Head of caudate nucleus (tissue), 42 donors: ENCODE measurements at regions not wholly inside any gene's neighbourhood (a gene's known extent, or its start where the extent isn't known, plus 50 kb on each side); places are given as distances from the start of the nearest gene placed in this dataset.
"Not testable (repeated sequence)": the region's sequence is repeated elsewhere in the genome, so short reads cannot be mapped to it uniquely, and the experiment has no call there.

Experiments used
- DNase-seq, 42 donors: peaks; one replicate each; pipeline versions ENCODE4 v3.0.0 to v3.0.0-alpha.2; 2020 to 2021; ENCODE audit warnings: mixed read lengths in 7 of 42
- intact Hi-C: fragments of 100-400 bp; cut with DNase I; formaldehyde crosslinking; loops from one replicate; pipeline ENCODE4 v1.15.0; 2022

DNA sequence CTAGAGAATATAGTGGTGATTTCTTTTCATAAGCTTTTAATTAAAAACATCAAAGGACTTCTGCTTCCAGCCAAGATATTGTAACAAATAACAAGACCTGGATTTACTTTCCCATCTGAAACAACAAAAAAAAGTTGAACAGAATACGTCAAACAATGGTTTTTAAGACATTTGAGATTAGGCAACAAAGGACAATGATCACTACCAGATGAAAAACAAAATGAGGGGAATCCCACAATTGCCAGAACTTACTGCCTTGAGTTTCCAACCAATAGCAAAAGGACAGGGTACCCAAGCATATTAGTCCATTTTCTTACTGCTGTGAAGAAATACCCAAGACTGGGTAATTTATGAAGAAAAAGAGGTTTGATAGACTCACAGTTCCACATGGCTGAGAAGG lies 341.4 kb upstream of the INTU start:
- intact Hi-C loops = no loop called here
- DNase-seq = no peak

DNA sequence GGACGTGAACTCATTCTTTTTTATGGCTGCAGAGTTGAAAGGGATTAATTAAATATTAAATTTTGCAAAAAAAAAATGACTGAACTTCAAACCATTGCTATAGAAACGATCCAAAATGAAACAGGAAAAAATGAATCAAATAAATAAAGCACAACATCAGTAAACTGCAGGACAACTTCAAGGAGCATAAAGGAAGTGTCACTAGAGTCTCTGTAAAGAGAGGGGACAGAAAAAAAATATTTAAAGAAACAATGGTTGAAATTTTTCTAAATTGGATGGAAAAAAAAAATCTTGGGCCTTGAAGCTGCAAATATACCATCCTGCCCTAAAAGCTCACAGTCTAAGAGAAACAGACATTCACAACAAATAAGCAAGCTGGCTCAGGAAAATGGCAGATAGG lies 339.3 kb upstream of the INTU start:
- intact Hi-C loops = no loop called here
- DNase-seq = no peak

DNA sequence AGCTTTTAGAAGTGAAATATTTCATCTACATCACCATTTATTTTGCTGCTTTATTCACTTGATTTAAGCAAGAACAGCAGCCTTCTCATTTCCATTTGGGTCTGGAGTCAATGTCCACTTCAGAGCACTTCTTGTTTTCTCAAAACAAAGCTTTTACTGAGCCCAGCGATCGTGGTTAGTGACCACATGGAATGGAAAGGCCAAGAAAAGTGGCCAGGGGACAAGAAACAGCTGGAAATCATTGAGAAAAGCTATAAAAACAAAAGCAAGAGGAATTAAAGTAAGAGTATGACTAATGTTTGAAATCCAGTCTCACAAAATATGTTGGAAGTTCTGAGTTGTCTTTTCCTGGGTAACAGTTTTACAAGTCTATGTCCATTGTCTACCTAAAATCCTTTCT lies 328.4 kb upstream of the INTU start:
- DNase-seq = no peak
- intact Hi-C loops = no loop called here

DNA sequence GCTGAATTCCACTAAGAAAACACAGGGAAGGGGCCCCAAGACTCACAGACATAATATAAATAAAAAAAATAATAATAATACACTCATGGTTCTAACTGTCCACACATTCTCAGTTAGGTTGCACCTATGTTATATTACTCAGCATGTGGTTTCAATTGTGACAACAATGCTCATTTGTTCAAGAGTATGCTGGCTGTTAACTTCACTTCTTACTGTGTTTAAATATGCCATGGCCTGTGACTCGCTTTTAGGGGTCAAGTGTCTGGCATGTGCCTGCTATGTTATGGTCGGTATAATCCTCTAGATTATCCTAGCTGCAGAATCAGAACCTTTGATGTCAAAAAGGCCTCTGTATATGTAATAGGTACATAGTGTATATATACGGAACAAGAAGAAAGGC lies 324.8 kb upstream of the INTU start:
- DNase-seq = no peak
- intact Hi-C loops = no loop called here

DNA sequence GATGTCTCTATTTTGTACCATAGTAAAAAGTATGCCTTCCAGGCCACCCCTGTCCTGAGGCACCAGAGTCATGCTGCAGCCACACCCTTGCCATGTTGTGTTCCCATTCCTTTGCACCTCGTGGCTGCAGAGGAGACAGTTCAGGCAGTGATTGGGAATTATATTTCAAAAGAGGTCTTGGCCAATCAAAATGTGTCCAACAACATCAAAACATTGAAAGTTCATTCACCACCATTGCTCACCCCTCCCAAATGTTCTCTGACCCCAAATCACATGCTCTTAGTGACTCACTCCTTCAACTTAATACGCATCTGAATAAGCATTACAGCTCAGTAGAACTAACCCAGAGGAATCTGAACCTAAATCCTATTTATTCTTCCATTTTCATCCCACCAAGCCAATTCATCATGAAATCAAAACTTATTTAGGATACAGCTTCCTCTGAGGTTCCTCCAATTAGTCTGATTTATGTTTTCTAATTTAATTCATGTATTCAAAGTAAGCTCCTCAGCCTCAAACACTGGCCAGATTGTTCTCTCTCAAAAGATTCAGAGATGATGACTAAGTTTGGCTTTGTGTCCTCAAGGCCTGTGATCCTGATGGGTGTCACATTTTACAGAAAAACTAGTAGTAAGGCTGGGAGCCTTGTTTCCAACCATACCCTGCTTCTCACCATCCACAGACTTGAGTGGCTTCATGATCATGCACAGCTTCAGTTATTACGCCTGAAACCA lies 323.2 kb upstream of the INTU start:
- DNase-seq = no peak
- intact Hi-C loops = no loop called here

DNA sequence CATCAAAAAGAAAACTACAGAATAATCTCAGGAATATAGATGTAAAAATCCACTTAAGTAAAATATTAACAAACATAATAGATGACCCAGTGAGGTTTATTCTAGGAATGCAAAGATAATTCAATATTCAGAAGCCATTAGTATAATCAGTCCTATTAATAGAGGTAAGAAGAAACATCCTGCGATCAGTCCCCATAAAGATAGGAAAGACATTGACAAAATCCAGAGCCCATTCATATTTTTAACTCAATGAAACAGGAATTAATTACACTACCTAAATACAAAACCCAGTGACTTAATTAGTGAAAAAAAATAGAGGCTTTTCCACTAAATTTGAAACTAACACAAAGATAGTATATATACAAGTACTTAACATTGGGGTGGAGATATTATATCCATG lies 321.4 kb upstream of the INTU start:
- intact Hi-C loops = no loop called here

DNA sequence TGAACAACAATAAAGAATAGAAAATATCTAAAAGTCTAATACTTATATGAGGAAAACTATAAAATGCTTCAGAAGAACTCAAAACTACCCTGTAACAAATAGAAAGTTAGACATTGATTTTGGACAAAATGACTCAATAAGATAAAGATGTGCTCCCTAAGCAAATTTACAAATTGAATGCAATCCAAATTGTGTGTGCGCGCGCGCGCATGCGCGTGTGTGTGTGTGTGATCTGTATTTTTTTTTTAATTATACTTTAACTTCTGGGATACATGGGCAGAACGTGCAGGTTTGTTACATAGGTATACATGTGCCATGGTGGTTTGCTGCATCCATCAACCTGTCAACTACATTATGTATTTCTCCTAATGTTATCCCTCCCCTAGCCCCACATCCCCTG lies 320.8 kb upstream of the INTU start:
- intact Hi-C loops = no loop called here
- no peak for DNase-seq

More for the DNA sequence above, 321.4 kb upstream of the INTU start:
- no peak for DNase-seq

DNA sequence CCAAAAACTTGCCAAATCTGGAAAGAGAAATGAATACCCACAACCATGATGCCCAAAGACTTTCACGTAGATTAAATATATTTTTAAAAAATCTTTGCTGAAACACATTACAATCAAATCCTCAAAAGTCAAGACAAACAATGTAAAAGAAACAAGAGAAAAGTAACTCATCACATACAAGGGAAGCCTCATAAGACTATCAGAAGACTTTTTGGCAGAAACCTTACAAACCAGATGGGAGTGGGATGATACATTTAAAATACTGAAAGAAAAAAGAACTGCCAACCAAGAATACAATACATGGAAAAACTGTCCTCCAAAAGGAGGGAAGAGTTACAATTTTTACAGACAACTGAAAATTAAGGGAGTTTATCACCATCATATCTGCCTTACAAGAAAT lies 319.0 kb upstream of the INTU start:
- no peak for DNase-seq
- intact Hi-C loops = no loop called here

DNA sequence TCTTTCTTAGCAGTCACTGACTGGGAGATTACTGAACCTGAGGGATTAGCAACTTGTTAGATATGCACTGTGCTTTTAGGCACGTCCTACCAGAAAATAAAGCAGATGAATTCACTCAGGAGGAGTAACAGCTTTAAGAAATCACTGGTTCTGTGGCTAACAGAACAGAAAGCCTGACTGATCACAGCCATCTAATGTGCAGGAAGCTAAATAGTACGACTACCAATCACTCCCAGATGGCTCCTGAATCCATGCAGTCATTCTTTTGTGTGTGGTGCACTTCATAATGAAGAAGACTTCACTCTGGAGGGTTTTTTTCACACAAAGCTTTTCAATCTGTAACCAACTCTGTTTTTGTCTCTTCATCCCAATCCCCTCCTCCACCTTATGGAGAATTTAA lies 305.3 kb upstream of the INTU start:
- intact Hi-C loops = no loop called here
- DNase-seq = no peak

DNA sequence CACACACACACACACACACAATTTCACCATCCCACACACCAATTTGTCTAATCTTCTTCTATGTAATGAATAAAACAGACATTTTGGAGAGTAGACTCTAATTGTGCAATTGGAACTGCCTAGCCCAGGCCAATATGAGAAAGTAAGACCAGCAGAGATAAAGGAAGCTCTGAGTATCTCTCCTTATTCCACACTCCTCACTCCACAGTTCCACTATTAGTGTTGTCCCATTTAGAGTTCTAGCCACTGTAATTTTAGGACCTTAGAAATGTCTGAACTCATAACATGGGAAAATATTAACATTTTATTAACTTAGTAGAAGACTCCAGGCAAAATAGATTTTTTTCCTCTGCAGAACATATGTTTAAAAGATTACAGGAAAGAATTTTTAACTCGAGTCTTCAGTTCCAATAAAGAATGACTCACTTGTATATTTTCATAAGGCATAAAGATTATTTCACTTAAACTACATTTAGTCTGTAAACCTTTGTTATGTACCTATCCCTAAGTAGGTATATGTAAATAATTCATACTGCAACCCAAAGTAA lies 297.6 kb upstream of the INTU start:
- intact Hi-C loops = no loop called here

DNA sequence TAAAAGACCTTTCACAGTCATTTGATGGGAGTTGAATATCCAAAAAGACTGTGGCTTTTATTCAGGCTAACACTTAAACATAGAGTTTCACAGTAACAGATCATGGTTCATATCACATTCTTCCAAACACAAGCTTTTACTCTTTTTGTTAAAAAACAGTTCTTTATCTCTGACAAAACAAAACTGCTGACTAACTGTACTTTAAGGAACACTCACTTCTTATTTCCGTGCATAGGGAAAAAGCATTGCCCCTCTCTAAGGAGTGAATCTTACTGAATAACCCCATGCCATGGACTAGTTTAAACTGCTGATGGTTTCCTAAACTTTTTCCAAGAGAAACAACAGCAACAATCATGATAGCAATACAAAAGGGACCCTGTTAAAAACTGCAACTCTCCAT lies 297.0 kb upstream of the INTU start:
- no peak for DNase-seq
- intact Hi-C loops = no loop called here

More for the DNA sequence above, 297.6 kb upstream of the INTU start:
- no peak for DNase-seq

DNA sequence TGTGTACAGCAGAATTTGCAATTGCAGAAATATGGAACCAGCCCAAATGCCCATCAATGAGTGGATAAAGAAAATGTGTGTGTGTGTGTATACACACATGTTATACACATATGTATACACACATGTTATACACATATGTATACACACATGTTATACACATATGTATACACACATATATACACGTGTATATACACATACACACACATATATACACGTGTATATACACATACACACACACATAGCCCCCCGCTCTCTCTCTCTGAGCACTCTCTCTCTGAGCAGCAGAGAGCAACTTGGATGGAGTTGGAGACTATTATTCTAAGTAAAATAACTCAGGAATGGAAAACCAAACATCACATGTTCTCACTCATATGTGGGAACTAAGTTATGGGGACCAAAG lies 289.6 kb upstream of the INTU start:
- DNase-seq, intact Hi-C loops: not testable (repeated sequence)

DNA sequence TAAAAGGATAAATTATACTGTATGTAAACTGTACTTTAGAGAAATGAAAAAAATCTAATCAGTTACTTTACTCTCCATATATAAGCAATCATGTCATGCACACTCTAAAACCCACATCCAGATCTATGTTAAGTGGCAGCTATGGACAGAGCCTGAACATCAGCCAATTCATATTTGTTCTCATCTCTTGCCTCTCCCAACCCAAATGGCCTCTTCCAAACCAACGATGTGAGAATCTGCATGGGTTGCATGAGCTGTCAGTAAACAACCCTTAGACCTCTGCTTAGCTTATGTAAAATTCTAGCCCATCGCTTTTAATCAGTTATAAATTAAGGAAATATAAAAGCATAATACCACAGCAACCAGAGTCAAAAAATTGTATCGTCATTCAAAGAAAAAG lies 288.7 kb upstream of the INTU start:
- intact Hi-C loops = no loop called here
- no peak for DNase-seq

DNA sequence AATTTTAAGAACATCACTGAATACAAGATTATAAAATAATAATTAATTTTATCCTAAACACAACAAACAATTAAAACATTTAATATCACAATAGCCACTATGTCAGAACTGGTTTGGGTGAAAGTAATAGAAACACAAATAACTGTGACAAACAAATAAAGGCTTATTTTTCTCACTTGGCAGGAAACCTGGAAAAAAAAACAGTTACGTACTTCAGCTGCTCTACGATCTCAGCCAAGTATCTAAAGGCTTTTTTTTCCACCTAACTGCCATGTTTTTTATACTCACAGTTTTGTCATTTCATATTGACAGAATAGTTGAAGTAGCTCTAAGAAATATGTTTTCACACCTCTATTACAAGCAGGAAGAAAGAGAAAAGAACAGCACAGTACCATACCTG lies 284.8 kb upstream of the INTU start:
- intact Hi-C loops = no loop called here
- no peak for DNase-seq

DNA sequence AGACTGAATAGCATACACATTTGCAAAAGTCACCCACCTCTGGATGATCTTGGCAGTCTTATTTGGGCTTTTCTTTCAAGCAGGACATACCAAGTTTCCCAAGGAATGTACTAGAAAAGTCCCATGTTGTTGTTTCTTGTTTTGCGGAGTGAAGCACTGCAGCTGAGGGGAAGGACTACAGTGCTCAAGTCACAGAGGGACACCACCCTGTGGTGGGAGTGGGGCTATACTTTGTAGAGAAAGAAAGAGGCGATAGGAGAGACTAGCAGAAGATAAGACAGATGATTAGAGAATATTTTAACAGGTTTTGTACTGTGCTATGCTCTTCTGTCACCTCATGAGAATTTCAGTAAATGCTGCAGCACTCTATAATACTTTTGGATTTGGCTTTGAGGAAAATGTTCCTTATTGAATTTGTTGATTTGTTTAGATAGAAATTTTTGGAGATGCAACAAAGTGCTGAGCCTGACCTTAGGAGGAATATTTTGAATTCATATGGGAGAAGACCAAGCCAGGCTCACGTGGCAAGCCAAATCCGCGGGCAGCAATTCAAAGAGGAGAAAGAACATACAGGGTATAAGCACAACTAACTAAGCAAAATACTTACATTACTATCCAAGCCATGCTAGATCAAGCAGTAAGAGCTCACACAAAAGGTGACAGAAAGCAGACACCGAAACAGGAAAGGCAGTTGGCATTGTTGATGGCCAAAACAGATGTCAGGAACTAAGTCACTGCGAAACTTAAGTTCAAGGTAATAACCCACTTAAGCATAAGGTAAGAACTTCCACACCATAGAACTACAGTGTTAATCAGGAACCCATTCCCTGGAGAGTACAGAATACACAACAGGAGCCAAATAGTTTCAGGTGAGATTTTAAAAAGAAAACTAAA lies 280.3 kb upstream of the INTU start:
- no peak for DNase-seq
- intact Hi-C loops = no loop called here

DNA sequence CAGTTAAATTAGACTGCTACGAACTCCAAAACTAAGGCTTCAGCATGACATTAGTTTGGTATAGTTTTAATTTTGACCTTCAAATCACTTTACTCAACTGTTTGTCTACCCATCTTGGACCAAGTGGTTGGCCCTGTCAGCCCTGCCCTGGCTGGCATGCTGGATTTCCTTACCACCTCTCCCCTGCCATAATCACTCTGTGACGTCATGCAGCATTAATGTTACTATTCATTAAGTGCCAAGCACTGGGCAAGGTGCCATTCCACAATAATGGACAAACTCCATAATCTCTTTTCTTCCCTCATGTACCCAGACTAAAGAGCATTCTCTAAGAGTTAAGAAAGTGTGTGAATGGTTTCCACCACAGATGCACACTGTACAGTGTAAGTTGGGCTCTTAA lies 277.0 kb upstream of the INTU start:
- peak in 4 of 42 donors; percentile 7 to 43 (median 23) for DNase-seq
- intact Hi-C loops = no loop called here

DNA sequence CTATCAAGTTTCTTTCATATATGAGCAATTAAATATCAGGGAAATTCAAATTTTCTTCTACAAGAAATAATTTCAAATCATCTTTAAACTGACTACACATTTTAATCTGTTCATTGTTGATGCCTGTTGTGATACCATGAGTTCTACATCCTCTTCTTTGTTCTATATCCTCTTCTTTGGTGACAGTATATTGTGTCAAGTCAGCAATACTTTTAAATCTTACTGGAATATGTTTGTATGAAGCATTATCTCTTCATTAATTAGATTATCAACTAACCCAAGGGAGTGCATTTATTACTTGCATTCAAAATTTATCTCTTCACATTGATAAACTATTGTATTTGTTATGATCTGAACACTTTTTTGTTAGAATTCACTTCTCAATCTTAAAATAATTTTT lies 275.0 kb upstream of the INTU start:
- DNase-seq = no peak
- intact Hi-C loops = no loop called here

DNA sequence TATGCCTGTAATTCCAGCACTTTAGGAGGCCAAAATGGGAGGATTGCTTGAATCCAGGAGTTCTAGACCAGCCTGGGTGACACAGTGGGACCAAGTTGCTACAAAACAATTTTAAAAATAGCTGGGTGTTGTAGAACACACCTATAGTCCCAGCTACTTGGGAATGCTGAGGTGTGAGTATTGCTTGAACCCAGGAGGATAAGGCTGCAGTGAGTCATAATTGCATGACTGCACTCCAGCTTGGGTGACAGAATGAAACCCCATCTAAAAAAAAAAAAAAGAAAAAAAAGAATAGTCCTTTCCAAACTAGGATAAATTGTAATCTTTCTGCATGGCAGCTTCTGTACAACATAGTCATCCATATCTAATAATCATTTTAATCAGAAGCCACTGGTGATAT lies 270.1 kb upstream of the INTU start:
- no peak for DNase-seq
- intact Hi-C loops = no loop called here

DNA sequence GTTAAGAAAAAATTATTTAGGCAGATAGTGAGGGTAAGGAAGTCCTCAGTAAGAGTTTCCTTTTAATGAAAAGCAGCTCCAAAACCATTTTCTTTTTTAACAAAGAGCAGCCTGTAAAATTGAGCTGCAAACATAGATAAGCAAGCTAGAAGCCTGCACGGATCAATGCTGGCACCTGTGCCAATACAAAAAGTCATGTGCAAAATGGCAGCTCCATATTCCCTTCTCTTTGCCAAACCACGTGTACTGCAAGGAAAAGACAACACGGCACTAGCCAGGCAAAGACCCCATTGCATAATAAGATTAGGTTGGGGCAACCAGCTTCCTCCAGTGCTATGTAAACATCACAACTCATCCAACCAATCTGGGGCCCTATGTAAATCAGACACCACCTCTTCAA lies 268.4 kb upstream of the INTU start:
- intact Hi-C loops = no loop called here
- no peak for DNase-seq

DNA sequence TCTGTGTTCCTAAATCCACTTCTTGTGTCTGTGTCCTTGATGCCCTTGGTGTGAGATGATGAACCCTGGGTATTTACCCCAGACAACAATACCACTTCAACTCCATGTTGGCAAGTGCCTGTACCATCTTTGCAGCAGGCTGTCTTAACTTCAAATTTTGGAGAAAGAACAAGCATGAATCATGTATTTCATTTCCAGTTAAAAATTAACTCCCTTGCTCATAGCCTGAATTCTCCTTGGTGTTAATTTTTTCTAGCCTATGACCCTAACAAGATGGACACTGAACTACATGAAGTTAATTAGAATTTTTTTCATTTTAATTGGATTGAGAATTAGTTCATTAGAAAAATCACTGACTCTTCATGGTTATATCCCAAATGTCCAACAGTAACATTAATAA lies 267.8 kb upstream of the INTU start:
- no peak for DNase-seq
- intact Hi-C loops = no loop called here

DNA sequence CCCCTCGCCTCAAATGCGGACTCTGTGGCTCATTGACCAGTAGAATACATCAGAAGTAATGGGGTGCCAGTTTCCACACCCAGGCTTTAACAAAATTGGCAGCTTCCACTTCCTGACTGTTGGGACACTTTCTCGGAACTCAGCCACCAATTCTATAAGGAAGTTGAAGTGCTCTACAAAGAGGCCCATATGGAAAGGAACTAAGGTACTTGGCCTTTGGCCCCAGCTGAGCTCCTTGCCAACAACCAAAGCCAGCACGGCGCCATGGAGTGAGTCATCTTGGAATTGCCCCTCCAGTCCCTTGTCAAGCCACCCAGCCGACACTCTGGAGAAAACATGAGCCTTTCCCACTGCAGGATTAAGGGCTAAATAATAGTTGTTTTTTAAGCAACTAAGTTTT lies 262.2 kb upstream of the INTU start:
- DNase-seq = no peak
- intact Hi-C loops = no loop called here
